ENCODE measurements at regions not wholly inside any gene's neighbourhood (a gene's known extent, or its start where the extent isn't known, plus 50 kb on each side); places are given as distances from the start of the nearest gene placed in this dataset.
"Not testable (repeated sequence)": the region's sequence is repeated elsewhere in the genome, so short reads cannot be mapped to it uniquely, and the experiment has no call there.

GRCh38 chr3:35849496-35849895, 210.2 kb downstream of the ARPP21 start:
- DNase-seq: no peak

- DNase-seq: no peak
These were observed 210.6 kb downstream of the ARPP21 start for GRCh38 chr3:35849963-35850362.

GRCh38 chr3:35857004-35857403, 217.7 kb downstream of the ARPP21 start:
- DNase-seq: no peak

- no peak for DNase-seq
These were observed 222.7 kb downstream of the ARPP21 start for GRCh38 chr3:35862057-35862456.

GRCh38 chr3:35864871-35865270, 225.5 kb downstream of the ARPP21 start:
- DNase-seq: no peak

- no peak for DNase-seq
These were observed 228.5 kb downstream of the ARPP21 start for GRCh38 chr3:35867791-35868190.

- no peak for DNase-seq
These were observed 231.7 kb downstream of the ARPP21 start for GRCh38 chr3:35871009-35871408.

- DNase-seq: no peak
These were observed 244.6 kb downstream of the ARPP21 start for GRCh38 chr3:35883929-35884328.

- DNase-seq: no peak
These were observed 255.4 kb downstream of the ARPP21 start for GRCh38 chr3:35894735-35895134.

GRCh38 chr3:35899245-35899644, 259.9 kb downstream of the ARPP21 start:
- DNase-seq: no peak

- no peak for DNase-seq
These were observed 260.8 kb downstream of the ARPP21 start for GRCh38 chr3:35900079-35900478.

GRCh38 chr3:35908366-35909232, 269.3 kb downstream of the ARPP21 start:
- peak; percentile 38 for DNase-seq

- DNase-seq: no peak
These were observed 279.8 kb downstream of the ARPP21 start for GRCh38 chr3:35919160-35919559.

- no peak for DNase-seq
These were observed 282.4 kb downstream of the ARPP21 start for GRCh38 chr3:35921718-35922117.

- not testable (repeated sequence) for DNase-seq
These were observed 284.7 kb downstream of the ARPP21 start for GRCh38 chr3:35924070-35924469.

- DNase-seq: no peak
These were observed 288.1 kb downstream of the ARPP21 start for GRCh38 chr3:35927441-35927840.

- DNase-seq: no peak
These were observed 289.8 kb downstream of the ARPP21 start for GRCh38 chr3:35929158-35929557.

GRCh38 chr3:35931867-35932266, 292.5 kb downstream of the ARPP21 start:
- no peak for DNase-seq

GRCh38 chr3:35932995-35933394, 293.7 kb downstream of the ARPP21 start:
- no peak for DNase-seq

GRCh38 chr3:35936571-35936970, 297.2 kb downstream of the ARPP21 start:
- DNase-seq: no peak

- DNase-seq: no peak
These were observed 305.8 kb downstream of the ARPP21 start for GRCh38 chr3:35944926-35945710.

GRCh38 chr3:35946121-35946853, 307.0 kb downstream of the ARPP21 start:
- no peak for DNase-seq

- peak; percentile 37 for DNase-seq
These were observed 307.7 kb downstream of the ARPP21 start for GRCh38 chr3:35946854-35947515.

Data from NCI-H2107 (cell line).